HEK293T (cell line): ENCODE measurements at regions not wholly inside any gene's neighbourhood (a gene's known extent, or its start where the extent isn't known, plus 50 kb on each side); places are given as distances from the start of the nearest gene placed in this dataset.
"Not testable (repeated sequence)": the region's sequence is repeated elsewhere in the genome, so short reads cannot be mapped to it uniquely, and the experiment has no call there.

Experiments
- ARNT ChIP-seq: fragments of 450-650 bp; IDR thresholded peaks from 2 replicates; pipeline ENCODE4 v1.6.1; 2017; ENCODE audit warnings: mild to moderate bottlenecking
- BHLHE40 ChIP-seq: fragments of 450-650 bp; IDR thresholded peaks from 2 replicates; pipeline ENCODE4 v1.6.1; 2016; ENCODE audit warnings: mild to moderate bottlenecking, moderate library complexity, borderline replicate concordance
- FOXA1 ChIP-seq: fragments of 450-650 bp; IDR thresholded peaks from 2 replicates; pipeline ENCODE4 v1.6.1; 2016; ENCODE audit warnings: mild to moderate bottlenecking
- FOXK2 ChIP-seq: fragments of 450-650 bp; IDR thresholded peaks from 2 replicates; pipeline ENCODE4 v1.6.1; 2016; ENCODE audit warnings: mild to moderate bottlenecking
- FOXM1 ChIP-seq: fragments of 450-650 bp; IDR thresholded peaks from 2 replicates; pipeline ENCODE4 v1.6.1; 2017; ENCODE audit warnings: mild to moderate bottlenecking, borderline replicate concordance
- L3MBTL2 ChIP-seq: fragments of 450-650 bp; conservative IDR thresholded peaks from 2 replicates; pipeline ENCODE4 v1.6.1; 2016; ENCODE audit warnings: mild to moderate bottlenecking
- LEF1 ChIP-seq: fragments of 450-650 bp; IDR thresholded peaks from 2 replicates; pipeline ENCODE4 v1.6.1; 2017; ENCODE audit warnings: mild to moderate bottlenecking, borderline replicate concordance
- NFRKB ChIP-seq: fragments of 450-650 bp; IDR thresholded peaks from 2 replicates; pipeline ENCODE4 v1.6.1; 2016; ENCODE audit warnings: mild to moderate bottlenecking, moderate library complexity
- SP1 ChIP-seq: fragments of 450-650 bp; IDR thresholded peaks from 2 replicates; pipeline ENCODE4 v1.6.1; 2017
- SUZ12 ChIP-seq: fragments of 450-650 bp; IDR thresholded peaks from 2 replicates; pipeline ENCODE4 v1.6.1; 2016; ENCODE audit warnings: mild to moderate bottlenecking
- TARDBP ChIP-seq: fragments of 450-650 bp; IDR thresholded peaks from 2 replicates; pipeline ENCODE4 v1.6.1; 2016
- ZNF384 ChIP-seq: fragments of 450-650 bp; IDR thresholded peaks from 2 replicates; pipeline ENCODE4 v1.6.1; 2016
- TF ChIP-seq, protein P1 (sequence below): fragments of 450-650 bp; IDR thresholded peaks from 2 replicates; pipeline ENCODE4 v1.6.1; 2016

DNA sequence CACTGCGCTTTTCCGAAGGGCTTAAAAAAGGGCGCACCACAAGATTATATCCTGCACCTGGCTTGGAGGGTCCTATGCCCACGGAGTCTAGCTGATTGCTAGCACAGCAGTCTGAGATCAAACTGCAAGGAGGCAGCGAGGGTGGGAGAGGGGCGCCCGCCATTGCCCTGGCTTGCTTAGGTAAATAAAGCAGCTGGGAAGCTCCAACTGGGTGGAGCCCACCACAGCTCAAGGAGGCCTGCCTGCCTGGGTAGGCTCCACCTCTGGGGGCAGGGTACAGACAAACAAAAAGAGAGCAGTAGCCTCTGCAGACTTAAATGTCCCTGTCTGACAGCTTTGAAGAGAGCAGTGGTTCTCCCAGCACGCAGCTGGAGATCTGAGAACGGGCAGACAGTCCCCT, 158.1 kb upstream of the FKBP1C start:
- TF ChIP-seq FOXM1, SP1, FOXK2, NFRKB, TARDBP, ARNT, ZNF384, BHLHE40, FOXA1, SUZ12, LEF1, L3MBTL2: not testable (repeated sequence)
- TF ChIP-seq, protein P1, sequence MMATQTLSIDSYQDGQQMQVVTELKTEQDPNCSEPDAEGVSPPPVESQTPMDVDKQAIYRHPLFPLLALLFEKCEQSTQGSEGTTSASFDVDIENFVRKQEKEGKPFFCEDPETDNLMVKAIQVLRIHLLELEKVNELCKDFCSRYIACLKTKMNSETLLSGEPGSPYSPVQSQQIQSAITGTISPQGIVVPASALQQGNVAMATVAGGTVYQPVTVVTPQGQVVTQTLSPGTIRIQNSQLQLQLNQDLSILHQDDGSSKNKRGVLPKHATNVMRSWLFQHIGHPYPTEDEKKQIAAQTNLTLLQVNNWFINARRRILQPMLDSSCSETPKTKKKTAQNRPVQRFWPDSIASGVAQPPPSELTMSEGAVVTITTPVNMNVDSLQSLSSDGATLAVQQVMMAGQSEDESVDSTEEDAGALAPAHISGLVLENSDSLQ, result not testable (repeated sequence)
